Erythroblast (primary cell): ENCODE measurements at regions not wholly inside any gene's neighbourhood (a gene's known extent, or its start where the extent isn't known, plus 50 kb on each side); places are given as distances from the start of the nearest gene placed in this dataset.

Source experiments
- GATA1 ChIP-seq: IDR thresholded peaks from 2 replicates; pipeline ENCODE4 v1.6.1; 2011; ENCODE audit warnings: low read depth, mild to moderate bottlenecking, control low read depth, low read length, moderate library complexity
- POLR2A ChIP-seq: IDR thresholded peaks from 2 replicates; pipeline ENCODE4 v1.6.1; 2011; ENCODE audit warnings: mild to moderate bottlenecking, low read length

- TF ChIP-seq POLR2A, result no peak
- TF ChIP-seq GATA1, result no peak
Observed at GRCh38 chr1:208717525-208717924, 473.3 kb upstream of the PLXNA2 start.
